NT2/D1 (cell line): ENCODE measurements at regions not wholly inside any gene's neighbourhood (a gene's known extent, or its start where the extent isn't known, plus 50 kb on each side); places are given as distances from the start of the nearest gene placed in this dataset.

Experiments
- SUZ12 ChIP-seq: IDR thresholded peaks from 2 replicates; pipeline ENCODE4 v1.6.1; 2011; ENCODE audit not compliant: insufficient read length, insufficient read depth; ENCODE audit errors: extremely low read depth
- YY1 ChIP-seq: IDR thresholded peaks from 2 replicates; pipeline ENCODE4 v1.6.1; 2011; ENCODE audit not compliant: insufficient read length, insufficient read depth

GRCh38 chr20:6920991-6921613 lies 153.6 kb downstream of the BMP2 start:
- TF ChIP-seq YY1 (no peak), SUZ12 (no peak)
